ENCODE measurements at regions not wholly inside any gene's neighbourhood (a gene's known extent, or its start where the extent isn't known, plus 50 kb on each side); places are given as distances from the start of the nearest gene placed in this dataset.

GRCh38 chr4:59127743-59128142 lies 2017.6 kb upstream of the IGFBP7 start:
- DNase-seq = no peak
- Mint-ChIP-seq H3K27me3 (ENCODE audit: unreplicated experiment) (no peaks in the 10 kb centered on the region), H3K27ac (ENCODE audit: unreplicated experiment) (no peak overlapping the region), H3K4me1 (ENCODE audit: low read depth, unreplicated experiment) (no peaks in the 10 kb centered on the region), H3K9me3 (ENCODE audit: low read depth, unreplicated experiment) (peaks cover 3% of the 10 kb centered on the region), H3K36me3 (ENCODE audit: insufficient read depth, unreplicated experiment) (no peaks in the 10 kb centered on the region), H3K4me3 (ENCODE audit: low read depth, unreplicated experiment) (no peak overlapping the region)
- CTCF ChIA-PET = no interaction called here
- no TSS peak for BruUV-seq (replicated peaks)
- no peak for TF ChIP-seq CTCF (IDR thresholded peaks at IDR 0.05; ENCODE audit: unreplicated experiment)
- intact Hi-C loops (cut with micrococcal nuclease; ENCODE audit: unreplicated experiment) = no loop called here

GRCh38 chr4:59135248-59135985 lies 2025.2 kb upstream of the IGFBP7 start:
- Mint-ChIP-seq H3K4me3 (ENCODE audit: low read depth, unreplicated experiment) (no peak overlapping the region), H3K27me3 (ENCODE audit: unreplicated experiment) (no peaks in the 10 kb centered on the region), H3K9me3 (ENCODE audit: low read depth, unreplicated experiment) (no peaks in the 10 kb centered on the region), H3K36me3 (ENCODE audit: insufficient read depth, unreplicated experiment) (no peaks in the 10 kb centered on the region), H3K27ac (ENCODE audit: unreplicated experiment) (no peak overlapping the region), H3K4me1 (ENCODE audit: low read depth, unreplicated experiment) (no peaks in the 10 kb centered on the region)
- BruUV-seq (replicated peaks) = no TSS peak
- CTCF ChIA-PET = no interaction called here
- no peak for DNase-seq
- TF ChIP-seq CTCF (IDR thresholded peaks at IDR 0.05; ENCODE audit: unreplicated experiment) = no peak
- intact Hi-C loops (cut with micrococcal nuclease; ENCODE audit: unreplicated experiment) = no loop called here

- intact Hi-C loops (cut with micrococcal nuclease; ENCODE audit: unreplicated experiment) = no loop called here
These were observed 2038.9 kb upstream of the ADGRL3 start for GRCh38 chr4:59161249-59161648.

GRCh38 chr4:59175617-59176016 lies 2024.5 kb upstream of the ADGRL3 start:
- CTCF ChIA-PET = no interaction called here
- Mint-ChIP-seq H3K4me3 (ENCODE audit: low read depth, unreplicated experiment) (no peak overlapping the region), H3K9me3 (ENCODE audit: low read depth, unreplicated experiment) (no peaks in the 10 kb centered on the region), H3K27me3 (ENCODE audit: unreplicated experiment) (no peaks in the 10 kb centered on the region), H3K27ac (ENCODE audit: unreplicated experiment) (no peak overlapping the region), H3K36me3 (ENCODE audit: insufficient read depth, unreplicated experiment) (no peaks in the 10 kb centered on the region), H3K4me1 (ENCODE audit: low read depth, unreplicated experiment) (no peaks in the 10 kb centered on the region)
- intact Hi-C loops (cut with micrococcal nuclease; ENCODE audit: unreplicated experiment) = no loop called here
- TF ChIP-seq CTCF (IDR thresholded peaks at IDR 0.05; ENCODE audit: unreplicated experiment) = no peak
- no TSS peak for BruUV-seq (replicated peaks)
- DNase-seq = no peak

More at GRCh38 chr4:59161249-59161648, 2038.9 kb upstream of the ADGRL3 start:
- Mint-ChIP-seq H3K27ac (ENCODE audit: unreplicated experiment) (no peak overlapping the region), H3K4me1 (ENCODE audit: low read depth, unreplicated experiment) (no peaks in the 10 kb centered on the region), H3K9me3 (ENCODE audit: low read depth, unreplicated experiment) (peaks cover 5% of the 10 kb centered on the region), H3K36me3 (ENCODE audit: insufficient read depth, unreplicated experiment) (no peaks in the 10 kb centered on the region), H3K4me3 (ENCODE audit: low read depth, unreplicated experiment) (no peak overlapping the region), H3K27me3 (ENCODE audit: unreplicated experiment) (no peaks in the 10 kb centered on the region)
- DNase-seq = no peak
- CTCF ChIA-PET = no interaction called here
- no peak for TF ChIP-seq CTCF (IDR thresholded peaks at IDR 0.05; ENCODE audit: unreplicated experiment)
- no TSS peak for BruUV-seq (replicated peaks)

All from Calu3 (cell line).